ENCODE measurements at regions not wholly inside any gene's neighbourhood (a gene's known extent, or its start where the extent isn't known, plus 50 kb on each side); places are given as distances from the start of the nearest gene placed in this dataset.

DNA sequence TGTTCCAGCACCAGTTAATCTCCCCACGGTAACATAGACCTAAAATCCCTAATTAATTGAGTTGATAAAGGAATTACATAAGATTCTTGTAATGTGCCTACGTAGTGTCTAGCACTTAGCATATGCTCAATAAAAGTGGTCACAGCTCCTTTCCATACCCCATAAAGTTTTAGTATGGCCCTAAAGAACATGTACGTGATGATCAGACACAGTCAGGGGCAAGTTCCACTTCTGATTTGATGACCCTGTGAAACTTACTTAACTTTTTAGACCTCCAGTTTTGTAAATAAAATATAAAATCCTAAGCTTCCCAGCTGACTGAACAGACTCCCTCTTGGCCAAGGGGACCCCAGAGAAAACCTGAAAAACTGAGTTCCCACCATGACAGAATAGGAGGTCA is 391.3 kb upstream of the ERCC4 start:
- Histone ChIP-seq H3K9me3 (no peaks in the 10 kb centered on the region), H3K27ac (no peak overlapping the region), H3K4me1 (no peaks in the 10 kb centered on the region), H3K27me3 (no peaks in the 10 kb centered on the region), H3K36me3 (ENCODE audit: low read depth, missing control alignments) (no peaks in the 10 kb centered on the region), H3K4me3 (no peak overlapping the region)
- no peak for DNase-seq
- intact Hi-C loops (cut with DNase I; ENCODE audit: low total_unique reads): no loop called here
- TF ChIP-seq POLR2A (IDR thresholded peaks at IDR 0.05): no peak
- TF ChIP-seq, protein P1, sequence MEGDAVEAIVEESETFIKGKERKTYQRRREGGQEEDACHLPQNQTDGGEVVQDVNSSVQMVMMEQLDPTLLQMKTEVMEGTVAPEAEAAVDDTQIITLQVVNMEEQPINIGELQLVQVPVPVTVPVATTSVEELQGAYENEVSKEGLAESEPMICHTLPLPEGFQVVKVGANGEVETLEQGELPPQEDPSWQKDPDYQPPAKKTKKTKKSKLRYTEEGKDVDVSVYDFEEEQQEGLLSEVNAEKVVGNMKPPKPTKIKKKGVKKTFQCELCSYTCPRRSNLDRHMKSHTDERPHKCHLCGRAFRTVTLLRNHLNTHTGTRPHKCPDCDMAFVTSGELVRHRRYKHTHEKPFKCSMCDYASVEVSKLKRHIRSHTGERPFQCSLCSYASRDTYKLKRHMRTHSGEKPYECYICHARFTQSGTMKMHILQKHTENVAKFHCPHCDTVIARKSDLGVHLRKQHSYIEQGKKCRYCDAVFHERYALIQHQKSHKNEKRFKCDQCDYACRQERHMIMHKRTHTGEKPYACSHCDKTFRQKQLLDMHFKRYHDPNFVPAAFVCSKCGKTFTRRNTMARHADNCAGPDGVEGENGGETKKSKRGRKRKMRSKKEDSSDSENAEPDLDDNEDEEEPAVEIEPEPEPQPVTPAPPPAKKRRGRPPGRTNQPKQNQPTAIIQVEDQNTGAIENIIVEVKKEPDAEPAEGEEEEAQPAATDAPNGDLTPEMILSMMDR (IDR thresholded peaks at IDR 0.05): no peak
- 65 to 76% methylated on average over 3 of the region's 3 CpGs for WGBS, 2 donors

DNA sequence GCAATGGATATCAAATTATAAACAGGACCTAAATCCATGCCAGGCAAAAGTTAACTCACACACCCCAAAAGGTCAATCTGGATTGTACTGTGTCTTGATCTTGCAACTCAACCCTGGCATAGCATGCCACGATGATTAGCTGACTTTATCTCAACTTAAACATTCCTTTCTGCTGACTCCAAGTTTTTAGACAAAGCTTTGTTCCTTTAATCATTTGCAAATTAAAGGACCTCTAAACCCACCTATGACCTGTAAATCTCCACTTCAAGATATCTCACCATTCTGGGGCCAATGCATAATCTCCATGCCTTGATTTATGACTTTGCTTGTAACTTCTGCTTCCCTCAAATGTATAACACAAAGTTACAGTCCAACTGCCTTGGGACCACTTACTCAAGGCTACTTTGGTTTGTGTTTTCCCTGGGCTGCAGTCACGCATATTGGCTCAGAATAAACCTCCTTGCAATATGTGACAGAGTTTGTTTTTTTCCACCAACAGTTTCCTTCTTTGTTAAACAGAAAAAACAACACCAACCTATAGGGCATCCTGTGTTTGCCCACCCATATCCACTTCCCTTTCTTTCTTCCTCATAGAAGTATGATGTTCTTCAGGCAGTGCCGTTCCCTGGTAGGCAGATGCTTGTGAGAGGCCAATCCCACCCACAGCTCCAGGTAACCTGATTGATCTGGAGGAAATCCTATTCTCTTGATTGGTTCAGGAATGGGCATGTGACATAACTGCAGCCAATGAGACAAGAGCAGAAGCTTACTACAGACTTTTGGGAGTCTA is 390.6 kb upstream of the ERCC4 start:
- no peaks in the 10 kb centered on the region for H3K9me3 ChIP-seq

DNA sequence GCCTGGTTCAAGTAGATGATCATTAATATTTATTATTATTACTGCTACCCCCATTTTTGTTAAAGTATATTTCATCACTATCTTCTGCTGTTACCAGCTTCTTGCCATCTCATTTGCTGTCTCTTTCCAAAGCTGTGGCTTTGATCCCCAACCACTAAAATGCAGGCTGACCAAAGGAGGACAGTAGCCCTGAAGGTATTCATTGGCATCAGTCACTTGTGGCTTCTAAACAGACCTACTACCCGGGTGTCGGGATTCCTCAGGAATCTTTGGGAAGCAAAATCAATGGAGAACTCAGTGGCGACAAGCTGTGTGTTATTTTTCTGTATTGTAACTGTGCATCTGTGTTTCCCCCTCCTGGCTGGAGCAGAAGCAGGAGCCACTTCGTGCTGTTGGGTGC is 379.2 kb upstream of the ERCC4 start:
- no peaks in the 10 kb centered on the region for H3K9me3 ChIP-seq
- H3K27ac ChIP-seq: no peak overlapping the region
- no peaks in the 10 kb centered on the region for H3K36me3 ChIP-seq (ENCODE audit: low read depth, missing control alignments)
- no peak overlapping the region for H3K4me3 ChIP-seq
- H3K27me3 ChIP-seq: no peaks in the 10 kb centered on the region
- TF ChIP-seq, protein P1 (IDR thresholded peaks at IDR 0.05): no peak
- no peak for TF ChIP-seq POLR2A (IDR thresholded peaks at IDR 0.05)
- 79 to 81% methylated on average over 4 of the region's 4 CpGs for WGBS, 2 donors
- intact Hi-C loops (cut with DNase I; ENCODE audit: low total_unique reads): no loop called here
- no peak for DNase-seq
- H3K4me1 ChIP-seq: no peaks in the 10 kb centered on the region

More for the DNA sequence above, 390.6 kb upstream of the ERCC4 start:
- WGBS, 2 donors: 41 to 45% methylated on average over 3 of the region's 3 CpGs
- H3K27ac ChIP-seq: no peak overlapping the region
- DNase-seq: no peak
- no peaks in the 10 kb centered on the region for H3K27me3 ChIP-seq
- intact Hi-C loops (cut with DNase I; ENCODE audit: low total_unique reads): no loop called here
- H3K4me3 ChIP-seq: no peak overlapping the region
- TF ChIP-seq POLR2A (IDR thresholded peaks at IDR 0.05): no peak
- TF ChIP-seq, protein P1 (IDR thresholded peaks at IDR 0.05): no peak
- no peaks in the 10 kb centered on the region for H3K4me1 ChIP-seq
- H3K36me3 ChIP-seq (ENCODE audit: low read depth, missing control alignments): no peaks in the 10 kb centered on the region

DNA sequence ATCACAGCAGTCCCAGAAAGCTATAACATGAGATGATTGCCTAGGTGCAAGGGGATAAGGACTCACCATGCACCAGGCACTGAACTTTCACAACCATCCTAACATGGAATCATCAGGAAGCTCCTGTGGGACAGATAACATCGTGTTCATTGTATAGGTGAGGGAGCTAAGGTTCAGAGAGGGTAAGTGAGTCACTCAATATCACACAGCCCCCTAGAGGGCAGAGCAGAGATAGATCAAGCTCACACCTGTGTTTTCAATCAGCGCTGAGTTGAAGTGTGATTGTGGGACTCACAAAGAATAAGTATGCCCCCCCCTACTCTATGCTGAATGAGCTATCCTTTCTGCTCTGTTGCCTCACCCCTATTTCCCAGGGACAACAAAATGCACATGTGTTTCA is 377.7 kb upstream of the ERCC4 start:
- 81 to 86% methylated on average over 2 of the region's 2 CpGs for WGBS, 2 donors
- intact Hi-C loops (cut with DNase I; ENCODE audit: low total_unique reads): no loop called here
- DNase-seq: no peak

More for the DNA sequence above, 377.7 kb upstream of the ERCC4 start:
- H3K9me3 ChIP-seq: no peaks in the 10 kb centered on the region
- no peaks in the 10 kb centered on the region for H3K36me3 ChIP-seq (ENCODE audit: low read depth, missing control alignments)
- H3K4me1 ChIP-seq: no peaks in the 10 kb centered on the region
- TF ChIP-seq, protein P1 (IDR thresholded peaks at IDR 0.05): no peak
- no peak for TF ChIP-seq POLR2A (IDR thresholded peaks at IDR 0.05)
- no peak overlapping the region for H3K4me3 ChIP-seq
- no peak overlapping the region for H3K27ac ChIP-seq
- no peaks in the 10 kb centered on the region for H3K27me3 ChIP-seq
